Body of pancreas (tissue), 4 donors: ENCODE measurements at regions not wholly inside any gene's neighbourhood (a gene's known extent, or its start where the extent isn't known, plus 50 kb on each side); places are given as distances from the start of the nearest gene placed in this dataset. TPM values are rescaled to one million over a fixed set of nuclear protein-coding genes. Genes with fewer than 3 reads are reported as not detected.

ENCODE experiments used
- ATAC-seq: fragments of 150-250 bp; one replicate; pipeline ENCODE4 v1.9.1; 2016
- DNase-seq, 4 donors: peaks; one replicate each; pipeline ENCODE4 v3.0.0-alpha.2; 2019
- H3K27ac ChIP-seq, 4 donors: fragments of 200-600 bp; sonication (generic); 1 replicate in 3 of 4; 2 replicates in 1 of 4; pipeline versions ENCODE4 v1.5.1 to v1.6.1; 2016 to 2019; ENCODE audit warnings: mild to moderate bottlenecking in 1 of 4, mixed read lengths in 1 of 4, moderate library complexity in 1 of 4
- H3K27me3 ChIP-seq, 2 donors: fragments of 200-600 bp; sonication (generic); one replicate each; pipeline ENCODE4 v1.6.0; 2016; ENCODE audit warnings: mild to moderate bottlenecking in 1 of 2
- H3K36me3 ChIP-seq, 2 donors: fragments of 200-600 bp; sonication (generic); replicated peaks in 1 of 2; 2 replicates each; pipeline ENCODE4 v1.5.1; 2016; ENCODE audit warnings: low read depth in 2 of 2; ENCODE audit not compliant: insufficient read depth in 1 of 2
- H3K4me1 ChIP-seq: fragments of 200-600 bp; sonication (generic); one replicate; pipeline ENCODE4 v1.6.0; 2016
- H3K4me3 ChIP-seq, 2 donors: fragments of 200-600 bp; sonication (generic); 1 replicate in 1 of 2; 2 replicates in 1 of 2; pipeline ENCODE4 v1.5.1; 2016 to 2019
- H3K9me3 ChIP-seq, 3 donors: fragments of 200-600 bp; sonication (generic); 1 replicate in 2 of 3; 2 replicates in 1 of 3; pipeline ENCODE4 v1.5.1; 2016
- POLR2A ChIP-seq, 3 donors: fragments of 450-650 bp; IDR thresholded peaks; one replicate each; pipeline ENCODE4 v1.6.1; 2016; ENCODE audit warnings: antibody characterized with exemption in 3 of 3, mild to moderate bottlenecking in 2 of 3
- WGBS, 2 donors: methylation state at CpG; one replicate each; pipeline ENCODE4 v1.1.5; 2017; 5-methylcytosine and 5-hydroxymethylcytosine counted together
- intact Hi-C: fragments of 100-400 bp; cut with DNase I; formaldehyde crosslinking; loops from one replicate; pipeline ENCODE4 v1.15.1; 2023
- small RNA-seq: library from RNA; depleted of rRNA; stranded (forward); fragments of <200 nt; gene quantifications from one replicate; pipeline ENCODE3, GENCODE V24; 2016
- TF ChIP-seq, protein P1 (sequence below), 7 experiments: fragments of 450-650 bp in 4 of 7; fragments of 200-600 bp in 3 of 7; sonication (generic) in 3 of 7; IDR thresholded peaks; one replicate each; pipeline ENCODE4 v1.5.1; 2016 to 2019; ENCODE audit warnings: antibody characterized with exemption in 7 of 7

DNA sequence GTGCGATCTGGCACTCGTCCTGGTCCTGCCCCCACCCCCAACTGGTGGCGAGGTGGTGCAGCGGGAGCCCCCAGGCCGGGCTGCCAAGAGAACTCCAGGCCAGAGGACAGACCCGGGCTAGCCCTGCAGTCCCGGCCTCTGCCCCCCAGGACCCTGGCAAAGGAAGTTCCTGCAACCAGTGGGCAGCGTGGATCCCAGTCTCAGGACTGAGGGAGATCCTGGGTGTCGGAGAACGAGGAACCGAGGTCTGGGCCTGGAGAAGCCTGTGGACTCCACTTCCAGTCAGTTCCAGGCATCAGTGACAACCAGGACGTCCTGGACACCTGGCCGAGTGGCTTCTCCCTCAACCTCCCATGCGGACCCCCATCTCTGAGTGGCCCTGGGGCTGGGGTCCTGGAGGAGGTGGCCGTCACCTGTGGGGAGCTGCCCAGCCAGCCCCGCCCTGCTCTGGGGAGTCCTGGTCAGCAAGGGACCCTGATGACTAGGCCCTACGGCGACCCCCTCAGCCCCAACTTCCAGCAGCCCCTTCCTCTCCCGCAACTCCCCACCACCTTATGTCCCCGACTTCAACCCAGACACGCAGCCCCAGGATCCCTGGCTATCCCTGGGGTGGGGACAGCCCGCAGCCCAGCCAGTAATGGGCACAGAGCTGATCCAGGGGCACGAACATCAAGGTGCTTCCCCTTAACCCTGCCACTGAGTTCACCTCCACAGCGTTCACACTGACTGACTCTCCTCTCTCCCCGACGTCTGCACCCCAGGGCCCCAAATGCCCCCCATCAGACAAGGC is 53.7 kb upstream of the NKX1-1 start:
- H3K36me3 ChIP-seq: no peaks in the 10 kb centered on the region
- no peak overlapping the region for H3K4me3 ChIP-seq
- H3K9me3 ChIP-seq: no peaks in the 10 kb centered on the region
- intact Hi-C loops: no loop called here
- H3K27me3 ChIP-seq: no peaks in the 10 kb centered on the region
- DNase-seq (no peak), ATAC-seq (no peak)
- no peak overlapping the region for H3K27ac ChIP-seq
- WGBS, 2 donors: 47 to 66% methylated on average over 16 to 26 of the region's 26 CpGs
- H3K4me1 ChIP-seq: no peaks in the 10 kb centered on the region
- TF ChIP-seq POLR2A (IDR thresholded peaks at IDR 0.05): no peak
- TF ChIP-seq, protein P1, sequence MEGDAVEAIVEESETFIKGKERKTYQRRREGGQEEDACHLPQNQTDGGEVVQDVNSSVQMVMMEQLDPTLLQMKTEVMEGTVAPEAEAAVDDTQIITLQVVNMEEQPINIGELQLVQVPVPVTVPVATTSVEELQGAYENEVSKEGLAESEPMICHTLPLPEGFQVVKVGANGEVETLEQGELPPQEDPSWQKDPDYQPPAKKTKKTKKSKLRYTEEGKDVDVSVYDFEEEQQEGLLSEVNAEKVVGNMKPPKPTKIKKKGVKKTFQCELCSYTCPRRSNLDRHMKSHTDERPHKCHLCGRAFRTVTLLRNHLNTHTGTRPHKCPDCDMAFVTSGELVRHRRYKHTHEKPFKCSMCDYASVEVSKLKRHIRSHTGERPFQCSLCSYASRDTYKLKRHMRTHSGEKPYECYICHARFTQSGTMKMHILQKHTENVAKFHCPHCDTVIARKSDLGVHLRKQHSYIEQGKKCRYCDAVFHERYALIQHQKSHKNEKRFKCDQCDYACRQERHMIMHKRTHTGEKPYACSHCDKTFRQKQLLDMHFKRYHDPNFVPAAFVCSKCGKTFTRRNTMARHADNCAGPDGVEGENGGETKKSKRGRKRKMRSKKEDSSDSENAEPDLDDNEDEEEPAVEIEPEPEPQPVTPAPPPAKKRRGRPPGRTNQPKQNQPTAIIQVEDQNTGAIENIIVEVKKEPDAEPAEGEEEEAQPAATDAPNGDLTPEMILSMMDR (IDR thresholded peaks at IDR 0.05): no peak

DNA sequence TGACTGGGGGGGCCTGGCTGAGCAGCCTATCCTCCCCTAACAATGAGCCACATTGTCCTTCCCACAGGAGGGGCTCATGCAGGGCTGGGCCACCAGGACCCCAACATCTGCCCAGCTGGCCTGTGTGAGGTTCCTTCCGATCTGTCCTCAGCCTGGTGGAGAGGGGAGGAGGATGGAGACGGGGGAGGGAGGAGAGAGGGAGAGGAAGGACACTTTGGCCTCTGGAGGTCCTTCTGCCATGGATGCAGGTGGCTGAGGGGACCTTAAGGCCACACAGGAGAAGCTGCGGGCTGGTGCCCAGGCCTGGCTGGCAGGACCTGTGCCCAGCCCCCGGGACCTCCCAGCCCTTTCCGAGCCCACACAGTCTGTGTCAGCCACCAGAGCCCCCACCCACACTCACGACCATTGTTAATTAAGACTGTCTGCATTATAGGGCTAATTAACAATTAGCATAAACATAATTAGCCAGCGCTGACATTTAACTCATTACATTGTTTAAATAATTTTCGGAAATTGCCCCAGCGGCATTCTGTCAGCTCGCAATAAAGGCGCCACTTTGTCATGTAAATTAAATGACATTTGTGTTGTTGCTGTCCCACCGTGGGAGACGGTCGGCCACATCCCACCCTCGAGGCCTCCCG is 53.0 kb upstream of the NKX1-1 start:
- TF ChIP-seq, protein P1 (IDR thresholded peaks at IDR 0.05): no peak
- TF ChIP-seq POLR2A (IDR thresholded peaks at IDR 0.05): no peak
- no peak for ATAC-seq
- Histone ChIP-seq H3K9me3 (no peaks in the 10 kb centered on the region), H3K36me3 (no peaks in the 10 kb centered on the region), H3K27me3 (no peaks in the 10 kb centered on the region), H3K4me1 (no peaks in the 10 kb centered on the region), H3K27ac (no peak overlapping the region), H3K4me3 (no peak overlapping the region)
- DNase-seq: no peak
- WGBS, 2 donors: 34 to 63% methylated on average over 11 to 16 of the region's 16 CpGs
- intact Hi-C loops: no loop called here

DNA sequence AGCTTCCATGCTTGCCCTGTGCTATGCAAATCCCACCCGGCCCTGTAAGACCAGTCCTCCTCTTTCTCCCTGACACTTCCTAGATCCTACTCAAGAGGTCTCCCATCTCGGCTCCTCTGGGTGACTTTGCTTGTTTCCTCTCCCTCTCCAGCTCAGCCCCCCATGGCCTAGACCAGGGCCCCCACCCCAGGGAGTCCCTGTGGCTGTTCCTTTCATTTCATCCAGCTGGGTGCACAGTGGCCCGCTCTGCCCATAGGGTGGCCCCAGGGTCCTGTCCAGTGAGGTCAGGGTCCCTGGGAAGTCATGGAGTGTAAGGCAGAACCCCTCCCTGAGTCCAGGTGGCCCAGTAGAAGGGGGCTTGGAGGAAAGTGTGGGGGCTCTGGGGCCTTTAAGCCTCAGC is 52.3 kb upstream of the NKX1-1 start:
- H3K27me3 ChIP-seq: no peaks in the 10 kb centered on the region
- TF ChIP-seq, protein P1 (IDR thresholded peaks at IDR 0.05): no peak
- TF ChIP-seq POLR2A (IDR thresholded peaks at IDR 0.05): no peak
- DNase-seq (no peak), ATAC-seq (no peak)
- no peaks in the 10 kb centered on the region for H3K9me3 ChIP-seq
- intact Hi-C loops: no loop called here
- H3K4me3 ChIP-seq: no peak overlapping the region
- H3K4me1 ChIP-seq: no peaks in the 10 kb centered on the region
- H3K36me3 ChIP-seq: no peaks in the 10 kb centered on the region
- H3K27ac ChIP-seq: no peak overlapping the region
- 46 to 64% methylated on average over 3 of the region's 3 CpGs for WGBS, 2 donors

Small RNA genes in the stretch of these regions (small RNA-seq; reads per million reads assigned to genes)
- gene AC147067.2: not detected
